Activated CD8-positive, alpha-beta memory T cell treated with anti-CD3 and anti-CD28 coated beads, Interleukin-2, amount 10 ng/mL, durations not matched to agents 7 days and 5 days (primary cell): ENCODE measurements at regions not wholly inside any gene's neighbourhood (a gene's known extent, or its start where the extent isn't known, plus 50 kb on each side); places are given as distances from the start of the nearest gene placed in this dataset.

Experiments
- ATAC-seq: fragments of 150-1000 bp; cut with Tn5 transposase; one replicate; pipeline ENCODE4 v1.10.0; 2021; ENCODE audit warnings: moderate library complexity
- CTCF ChIA-PET: fragments of 350-600 bp; sonication (Branson Sonifier 250); formaldehyde crosslinking; loops from one replicate; lab custom pipeline; 2021; ENCODE audit warnings: antibody characterized with exemption; lab: Charles Lee
- DNase-seq: peaks from one replicate; pipeline ENCODE4 v3.0.0-alpha.2; 2020
- H3K27ac Mint-ChIP-seq: one replicate; pipeline ENCODE4 v1.8.0; 2021; ENCODE audit warnings: mild to moderate bottlenecking, mixed read lengths
- H3K27me3 Mint-ChIP-seq: one replicate; pipeline ENCODE4 v1.8.0; 2021; ENCODE audit warnings: mixed read lengths
- H3K36me3 Mint-ChIP-seq: one replicate; pipeline ENCODE4 v1.8.0; 2021; ENCODE audit warnings: mild to moderate bottlenecking, mixed read lengths
- H3K4me1 Mint-ChIP-seq: one replicate; pipeline ENCODE4 v1.8.0; 2021; ENCODE audit warnings: mixed read lengths
- H3K4me3 Mint-ChIP-seq: one replicate; pipeline ENCODE4 v1.8.0; 2021; ENCODE audit warnings: mild to moderate bottlenecking, moderate library complexity, mixed read lengths
- H3K9me3 Mint-ChIP-seq: one replicate; pipeline ENCODE4 v1.8.0; 2022; ENCODE audit warnings: low read depth, mixed read lengths

- no peaks in the 10 kb centered on the region for H3K27me3 Mint-ChIP-seq
- H3K9me3 Mint-ChIP-seq: peaks cover 4% of the 10 kb centered on the region
- H3K27ac Mint-ChIP-seq: no peak overlapping the region
- H3K4me3 Mint-ChIP-seq: no peak overlapping the region
- no peak for DNase-seq
- H3K4me1 Mint-ChIP-seq: no peaks in the 10 kb centered on the region
- ATAC-seq: no peak
- H3K36me3 Mint-ChIP-seq: no peaks in the 10 kb centered on the region
- CTCF ChIA-PET: no interaction called here
Measured at GRCh38 chr6:66717801-66718200, 1010.8 kb upstream of the EYS start.

DNA sequence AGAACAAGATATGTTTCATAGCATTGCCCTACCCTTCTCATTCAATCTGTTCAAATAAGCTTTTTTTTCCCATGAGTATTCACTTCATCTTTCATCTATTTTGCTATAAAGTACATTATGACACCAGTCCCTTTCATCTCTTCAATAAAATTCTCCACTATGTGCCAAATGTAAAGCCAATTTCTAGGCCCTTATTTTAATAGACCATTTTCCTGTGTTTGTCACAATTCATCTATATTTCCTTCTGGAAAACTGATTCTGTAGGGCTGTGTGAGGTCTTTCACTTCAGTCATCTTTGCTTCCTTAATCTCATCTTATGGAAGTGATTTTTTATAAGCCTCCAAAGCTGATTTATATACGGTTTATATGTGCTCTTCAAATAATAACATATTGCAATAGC, 992.4 kb upstream of the EYS start:
- no peaks in the 10 kb centered on the region for H3K36me3 Mint-ChIP-seq
- no peak overlapping the region for H3K4me3 Mint-ChIP-seq
- ATAC-seq (no peak), DNase-seq (no peak)
- CTCF ChIA-PET: no interaction called here
- H3K27me3 Mint-ChIP-seq: no peaks in the 10 kb centered on the region
- H3K4me1 Mint-ChIP-seq: no peaks in the 10 kb centered on the region
- H3K9me3 Mint-ChIP-seq: peaks cover 5% of the 10 kb centered on the region
- no peak overlapping the region for H3K27ac Mint-ChIP-seq

- CTCF ChIA-PET: no interaction called here
- DNase-seq (no peak), ATAC-seq (no peak)
- Mint-ChIP-seq H3K9me3 (peaks cover 11% of the 10 kb centered on the region), H3K36me3 (no peaks in the 10 kb centered on the region), H3K4me1 (no peaks in the 10 kb centered on the region), H3K4me3 (no peak overlapping the region), H3K27me3 (no peaks in the 10 kb centered on the region), H3K27ac (no peak overlapping the region)
Measured at GRCh38 chr6:66689608-66690007, 982.6 kb upstream of the EYS start.

DNA sequence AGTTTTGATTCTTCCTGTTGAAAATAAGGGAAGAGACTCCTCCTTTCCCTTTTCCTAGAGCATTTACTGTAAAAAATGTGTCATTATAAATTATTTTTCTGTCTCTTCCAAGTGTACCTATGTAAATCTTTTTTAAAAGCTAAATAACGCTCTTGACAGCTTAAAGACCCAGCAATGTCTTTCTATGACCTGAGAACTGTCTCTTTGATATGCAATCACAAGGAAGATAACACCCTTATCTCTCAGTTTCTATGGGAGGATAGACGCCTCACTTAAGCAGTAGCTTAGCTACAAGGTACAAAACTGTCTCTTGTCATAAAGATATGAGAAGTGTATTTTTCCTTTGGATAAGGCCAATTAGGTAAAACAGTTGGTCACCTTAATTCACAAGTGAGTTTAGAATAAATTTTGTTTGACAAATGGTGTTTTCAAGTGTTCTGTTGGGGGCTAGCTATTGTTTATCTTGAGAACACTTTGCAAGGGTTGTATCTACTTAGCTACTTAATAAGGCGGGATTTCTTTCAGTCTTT, 980.6 kb upstream of the EYS start:
- Mint-ChIP-seq H3K9me3 (peaks cover 11% of the 10 kb centered on the region), H3K36me3 (no peaks in the 10 kb centered on the region), H3K4me3 (no peak overlapping the region), H3K27ac (no peak overlapping the region), H3K4me1 (no peaks in the 10 kb centered on the region), H3K27me3 (no peaks in the 10 kb centered on the region)
- no peak for ATAC-seq
- no peak for DNase-seq
- CTCF ChIA-PET: no interaction called here

- Mint-ChIP-seq H3K27me3 (no peaks in the 10 kb centered on the region), H3K27ac (no peak overlapping the region), H3K36me3 (no peaks in the 10 kb centered on the region), H3K4me1 (no peaks in the 10 kb centered on the region), H3K4me3 (no peak overlapping the region), H3K9me3 (peaks cover 8% of the 10 kb centered on the region)
- CTCF ChIA-PET: no interaction called here
- no peak for DNase-seq
- ATAC-seq: no peak
Measured at GRCh38 chr6:66675906-66676305, 968.9 kb upstream of the EYS start.

DNA sequence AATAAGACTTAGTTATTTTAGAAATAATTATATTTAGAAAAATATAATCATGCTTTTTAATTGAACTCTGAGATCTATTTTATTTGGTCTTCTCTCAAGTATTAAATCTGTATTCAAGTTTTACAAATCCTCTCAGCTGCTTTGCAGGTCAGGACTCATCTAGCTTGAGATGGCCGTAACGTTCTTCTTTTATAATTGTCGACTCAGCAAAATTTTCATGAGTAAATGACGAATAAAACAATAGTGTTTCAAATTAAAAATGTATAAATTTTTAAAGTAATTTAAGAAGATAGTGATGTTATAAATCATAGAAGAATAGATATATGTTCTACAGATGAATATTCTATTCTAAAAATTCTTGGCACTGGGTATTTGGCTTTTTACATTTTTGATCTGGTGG, 957.1 kb upstream of the EYS start:
- Mint-ChIP-seq H3K27ac (no peak overlapping the region), H3K4me3 (no peak overlapping the region), H3K9me3 (peaks cover 2% of the 10 kb centered on the region), H3K36me3 (no peaks in the 10 kb centered on the region), H3K27me3 (no peaks in the 10 kb centered on the region), H3K4me1 (no peaks in the 10 kb centered on the region)
- DNase-seq: no peak
- CTCF ChIA-PET: interaction anchor here (1.1 kb wide), 1 partner anchor 9 kb away, joined by 3 read pairs; no protein-coding TSS in a partner anchor
- ATAC-seq: no peak

GRCh38 chr6:66662721-66663507, 955.9 kb upstream of the EYS start:
- Mint-ChIP-seq H3K36me3 (no peaks in the 10 kb centered on the region), H3K4me1 (no peaks in the 10 kb centered on the region), H3K9me3 (peaks cover 2% of the 10 kb centered on the region), H3K27ac (no peak overlapping the region), H3K4me3 (no peak overlapping the region), H3K27me3 (no peaks in the 10 kb centered on the region)
- CTCF ChIA-PET: no interaction called here
- DNase-seq (no peak), ATAC-seq (no peak)

DNA sequence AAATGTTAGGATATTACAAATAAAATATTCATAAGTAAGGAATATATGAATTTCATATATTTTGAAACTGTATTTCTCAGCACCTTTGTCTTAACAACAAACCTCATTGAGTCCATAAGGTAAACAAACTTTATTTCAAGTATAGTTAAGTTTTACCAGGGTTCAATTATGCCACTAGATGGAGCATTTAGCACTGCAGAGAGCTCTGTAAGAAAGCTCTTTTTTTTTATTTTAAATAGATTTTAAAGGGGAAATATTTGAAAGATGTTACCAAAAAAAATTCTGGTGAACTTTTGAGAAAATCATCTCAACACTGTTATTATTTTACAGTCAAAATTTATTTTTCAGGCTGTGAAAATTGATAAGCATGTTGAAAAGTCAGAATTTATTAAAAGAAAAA, 955.2 kb upstream of the EYS start:
- Mint-ChIP-seq H3K36me3 (no peaks in the 10 kb centered on the region), H3K9me3 (peaks cover 2% of the 10 kb centered on the region), H3K27me3 (no peaks in the 10 kb centered on the region), H3K4me1 (no peaks in the 10 kb centered on the region), H3K4me3 (no peak overlapping the region), H3K27ac (no peak overlapping the region)
- no peak for ATAC-seq
- CTCF ChIA-PET: no interaction called here
- DNase-seq: no peak

GRCh38 chr6:66655420-66655819, 948.4 kb upstream of the EYS start:
- no peaks in the 10 kb centered on the region for H3K27me3 Mint-ChIP-seq
- no peaks in the 10 kb centered on the region for H3K4me1 Mint-ChIP-seq
- no peak overlapping the region for H3K4me3 Mint-ChIP-seq
- no peak overlapping the region for H3K27ac Mint-ChIP-seq
- peaks cover 6% of the 10 kb centered on the region for H3K9me3 Mint-ChIP-seq
- H3K36me3 Mint-ChIP-seq: peaks cover 1% of the 10 kb centered on the region
- DNase-seq (no peak), ATAC-seq (no peak)
- CTCF ChIA-PET: no interaction called here

DNA sequence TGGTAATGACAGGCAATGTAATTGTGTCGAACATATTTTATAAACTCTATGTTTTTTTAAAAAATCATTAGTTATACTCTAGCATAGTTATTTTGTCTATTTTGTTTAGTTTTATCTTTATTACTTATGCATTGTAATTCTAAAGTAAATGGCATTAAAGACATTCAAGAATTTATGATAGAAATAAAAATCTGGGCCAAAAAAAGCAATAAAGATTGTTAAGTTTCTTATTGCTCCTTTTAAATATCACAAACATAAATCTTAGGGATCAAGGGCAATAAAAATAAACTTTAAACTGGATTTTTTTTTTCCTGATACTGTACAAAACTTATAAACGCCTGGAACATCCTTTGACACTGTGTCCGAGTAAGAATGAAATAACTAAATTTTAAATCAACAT, 931.5 kb upstream of the EYS start:
- Mint-ChIP-seq H3K4me1 (no peaks in the 10 kb centered on the region), H3K27me3 (no peaks in the 10 kb centered on the region), H3K27ac (no peak overlapping the region), H3K36me3 (no peaks in the 10 kb centered on the region), H3K9me3 (no peaks in the 10 kb centered on the region), H3K4me3 (no peak overlapping the region)
- ATAC-seq: no peak
- CTCF ChIA-PET: no interaction called here
- DNase-seq: no peak

GRCh38 chr6:66638099-66638498, 931.1 kb upstream of the EYS start:
- no peak overlapping the region for H3K4me3 Mint-ChIP-seq
- DNase-seq (no peak), ATAC-seq (no peak)
- H3K27ac Mint-ChIP-seq: no peak overlapping the region
- H3K27me3 Mint-ChIP-seq: no peaks in the 10 kb centered on the region
- no peaks in the 10 kb centered on the region for H3K36me3 Mint-ChIP-seq
- CTCF ChIA-PET: no interaction called here
- no peaks in the 10 kb centered on the region for H3K4me1 Mint-ChIP-seq
- H3K9me3 Mint-ChIP-seq: no peaks in the 10 kb centered on the region

DNA sequence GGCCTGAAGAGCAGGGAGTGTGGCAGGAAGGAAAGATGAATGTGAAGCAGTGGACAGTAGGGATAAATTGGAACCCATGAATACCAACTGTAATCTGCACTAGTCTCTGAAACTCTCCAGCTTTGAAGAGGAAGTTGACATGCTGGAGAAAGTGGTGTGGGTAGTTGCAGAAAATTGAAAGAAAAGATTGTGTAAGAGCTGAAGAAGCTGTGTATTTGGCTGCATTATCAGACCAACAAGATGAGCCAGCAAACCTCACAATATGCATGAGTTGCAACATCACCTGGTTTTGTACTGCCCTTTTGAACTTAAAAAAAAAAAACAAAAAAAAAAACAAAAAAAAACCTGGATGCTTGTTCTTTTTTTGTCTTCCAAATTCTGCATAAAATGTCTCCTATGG, 921.9 kb upstream of the EYS start:
- Mint-ChIP-seq H3K4me1 (no peaks in the 10 kb centered on the region), H3K9me3 (peaks cover 4% of the 10 kb centered on the region), H3K4me3 (no peak overlapping the region), H3K36me3 (no peaks in the 10 kb centered on the region), H3K27ac (no peak overlapping the region), H3K27me3 (no peaks in the 10 kb centered on the region)
- no peak for ATAC-seq
- CTCF ChIA-PET: no interaction called here
- DNase-seq: no peak

DNA sequence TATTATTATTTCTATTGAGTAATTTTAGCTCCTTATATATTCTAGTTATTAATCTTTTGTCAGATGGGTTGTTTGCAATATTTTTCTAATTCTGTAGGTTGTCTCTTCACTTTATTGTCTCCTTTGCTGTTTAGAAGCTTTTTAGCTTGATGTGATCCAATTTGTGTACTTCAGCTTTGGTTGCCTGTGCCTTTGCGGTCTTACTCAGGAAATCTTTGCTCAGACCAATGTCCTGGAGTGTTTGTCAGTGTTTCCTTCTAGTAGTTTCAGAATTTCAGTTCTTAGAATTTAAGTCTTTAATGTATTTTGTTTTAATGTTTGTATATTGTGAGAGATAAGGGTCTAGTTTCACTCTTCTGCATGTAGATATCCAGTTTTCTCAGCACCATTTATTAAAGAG, 916.0 kb upstream of the EYS start:
- CTCF ChIA-PET: no interaction called here
- no peak overlapping the region for H3K27ac Mint-ChIP-seq
- H3K4me1 Mint-ChIP-seq: no peaks in the 10 kb centered on the region

GRCh38 chr6:66605971-66606370, 898.9 kb upstream of the EYS start:
- ATAC-seq: no peak
- Mint-ChIP-seq H3K36me3 (no peaks in the 10 kb centered on the region), H3K27me3 (no peaks in the 10 kb centered on the region), H3K9me3 (peaks cover 10% of the 10 kb centered on the region), H3K4me3 (no peak overlapping the region), H3K4me1 (no peaks in the 10 kb centered on the region), H3K27ac (no peak overlapping the region)
- DNase-seq: no peak
- CTCF ChIA-PET: no interaction called here

More for the DNA sequence above, 916.0 kb upstream of the EYS start:
- no peak for DNase-seq
- ATAC-seq: no peak
- no peaks in the 10 kb centered on the region for H3K27me3 Mint-ChIP-seq
- peaks cover 10% of the 10 kb centered on the region for H3K9me3 Mint-ChIP-seq
- no peak overlapping the region for H3K4me3 Mint-ChIP-seq
- H3K36me3 Mint-ChIP-seq: no peaks in the 10 kb centered on the region
